Muscle of back (tissue), 3 donors: ENCODE measurements at regions not wholly inside any gene's neighbourhood (a gene's known extent, or its start where the extent isn't known, plus 50 kb on each side); places are given as distances from the start of the nearest gene placed in this dataset.
"Not testable (repeated sequence)": the region's sequence is repeated elsewhere in the genome, so short reads cannot be mapped to it uniquely, and the experiment has no call there.

Source experiments
- DNase-seq, 3 donors: peaks; one replicate each; pipeline versions ENCODE4 v3.0.0 to v3.0.0-alpha.2; 2013

- DNase-seq, result no peak
Measured at GRCh38 chr12:17357396-17357795, 732.6 kb downstream of the RERGL start.

GRCh38 chr12:17352164-17352563 lies 737.8 kb downstream of the RERGL start:
- no peak for DNase-seq

DNA sequence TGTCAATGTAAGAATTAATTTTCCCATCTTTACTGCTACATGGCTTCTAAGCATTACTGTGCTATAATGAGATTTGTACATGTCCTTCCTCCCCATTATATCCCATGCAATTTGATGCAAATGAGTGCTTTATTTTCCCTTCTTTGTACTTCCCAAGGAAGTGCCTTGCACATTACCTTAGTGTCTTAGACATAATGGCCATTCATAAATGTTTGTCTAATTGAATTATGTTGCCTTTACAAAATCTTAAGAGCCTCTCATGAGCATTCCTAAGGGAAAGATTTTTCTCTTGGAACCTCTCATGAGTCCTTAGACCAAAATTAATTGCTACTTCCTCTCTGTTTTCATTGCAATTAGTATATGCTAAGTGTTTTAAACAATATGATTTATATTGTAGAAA lies 741.7 kb downstream of the RERGL start:
- no peak for DNase-seq

DNA sequence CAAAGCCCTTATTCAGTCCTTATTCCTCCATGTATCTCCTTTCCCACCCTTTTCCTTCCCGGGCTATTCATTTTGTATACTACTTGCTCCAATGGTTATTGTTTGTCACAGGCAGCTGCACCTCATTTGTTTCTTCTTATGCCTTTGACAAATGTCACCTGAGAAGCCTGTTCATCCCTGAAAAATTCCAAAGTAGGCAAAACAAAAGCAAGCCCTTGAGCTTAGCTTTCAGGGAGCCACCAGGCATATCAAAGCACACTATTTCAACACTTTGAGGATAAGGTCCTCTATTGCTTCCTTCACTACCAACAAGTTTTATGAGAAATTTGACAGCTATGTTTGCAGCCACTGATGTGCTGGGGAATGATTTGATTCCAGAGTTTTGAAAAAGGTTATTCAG lies 738.7 kb upstream of the LMO3 start:
- DNase-seq, result no peak

GRCh38 chr12:17342381-17342961 lies 736.5 kb upstream of the LMO3 start:
- DNase-seq, result no peak

GRCh38 chr12:17335487-17335886 lies 729.5 kb upstream of the LMO3 start:
- DNase-seq, result no peak

DNA sequence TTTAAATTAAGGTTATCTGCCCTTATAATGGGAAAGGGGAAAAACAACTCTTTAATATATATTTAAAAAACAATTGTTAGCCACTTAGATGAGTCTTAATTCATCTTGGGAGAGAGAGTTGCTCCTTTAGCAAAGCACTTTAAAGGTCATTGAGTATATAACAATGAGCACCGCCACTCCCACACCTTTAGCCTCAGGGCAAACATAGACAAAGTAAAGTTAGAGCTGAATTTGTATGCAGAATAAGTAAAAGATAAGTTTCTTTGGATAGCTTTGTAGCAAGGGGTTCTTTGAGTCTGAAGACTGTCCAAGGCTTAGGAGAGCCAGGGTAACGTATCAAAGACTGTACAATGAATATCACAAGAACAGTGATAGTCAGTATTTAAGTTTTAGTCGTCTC lies 728.8 kb upstream of the LMO3 start:
- no peak for DNase-seq

DNA sequence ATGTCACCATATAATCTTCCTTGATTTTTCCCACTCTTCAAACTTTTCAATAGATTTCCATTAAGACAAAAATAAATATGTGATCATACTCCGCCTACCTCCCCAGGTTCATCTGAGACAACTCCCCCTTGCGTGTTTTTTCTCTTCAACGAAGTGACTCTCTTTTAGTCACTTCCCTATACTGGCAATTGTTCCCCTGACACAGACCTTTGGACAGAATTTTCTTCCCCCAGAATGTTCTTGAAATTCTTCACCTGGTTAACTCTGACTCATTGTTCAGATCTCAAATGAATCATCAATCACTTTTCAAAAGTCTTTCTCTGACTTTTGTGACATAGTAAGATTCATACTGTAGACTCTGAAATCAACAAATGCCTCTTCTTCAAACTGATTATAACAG lies 727.3 kb upstream of the LMO3 start:
- DNase-seq, result no peak

GRCh38 chr12:17326649-17327048 lies 720.7 kb upstream of the LMO3 start:
- DNase-seq, result no peak

DNA sequence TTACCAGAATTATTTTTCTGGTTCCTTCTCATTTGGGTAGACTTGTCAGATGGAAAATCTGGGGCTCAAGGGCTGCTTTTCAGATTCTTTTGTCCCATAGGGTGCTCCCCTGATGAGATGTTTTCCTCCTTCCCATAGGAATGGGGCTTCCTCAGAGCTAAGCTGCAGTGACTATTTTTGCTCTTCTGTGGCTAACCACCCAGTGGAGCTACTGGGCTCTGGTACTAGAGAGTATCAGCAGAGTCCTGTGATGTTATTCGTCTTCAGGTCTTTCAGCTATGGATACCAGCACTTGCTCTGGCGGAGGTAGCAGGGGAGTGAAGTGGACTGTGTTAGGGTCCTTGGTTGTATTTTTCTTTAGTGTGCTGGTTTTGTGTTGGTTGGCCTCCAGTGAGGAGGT lies 716.1 kb upstream of the LMO3 start:
- DNase-seq, result no peak

DNA sequence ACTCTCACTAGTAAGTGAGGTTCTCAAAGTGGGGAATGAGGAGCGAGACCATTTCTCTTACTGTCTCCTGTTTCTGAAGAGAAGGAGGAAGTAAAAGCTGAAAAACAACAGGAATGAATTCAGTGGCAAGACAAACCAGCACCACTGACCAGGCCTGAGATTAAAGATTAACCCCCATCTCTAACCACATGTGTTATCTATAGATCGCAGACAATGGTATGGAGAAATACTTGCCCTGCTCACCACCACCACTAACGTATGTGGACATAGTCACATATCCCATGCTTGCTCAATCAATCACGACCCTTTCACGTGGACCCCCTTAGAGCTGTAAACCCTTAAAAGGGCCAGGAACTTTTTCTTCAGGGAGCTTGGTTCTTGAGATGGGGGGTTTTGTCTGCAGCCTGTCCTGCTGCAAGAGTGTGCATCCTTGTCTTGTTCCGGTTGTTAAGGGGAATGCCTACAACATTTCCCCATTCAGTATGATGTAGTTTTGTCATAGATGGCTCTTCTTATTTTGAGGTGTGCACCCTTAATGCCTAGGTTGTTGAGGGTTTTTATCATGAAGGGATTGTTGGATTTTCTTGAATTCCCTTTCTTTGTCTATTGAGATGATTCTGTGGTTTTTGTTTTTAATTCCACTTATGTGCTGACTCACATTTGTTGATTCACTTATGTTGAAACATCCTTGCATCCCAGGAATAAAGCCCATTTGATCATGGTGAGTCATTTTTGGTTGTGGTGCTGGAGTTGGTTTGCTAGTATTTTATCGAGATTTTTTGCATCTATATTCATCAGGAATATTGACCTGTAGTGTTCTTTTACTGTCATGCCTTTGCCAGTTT lies 698.8 kb upstream of the LMO3 start:
- no peak for DNase-seq

GRCh38 chr12:17302001-17302400 lies 696.0 kb upstream of the LMO3 start:
- no peak for DNase-seq

DNA sequence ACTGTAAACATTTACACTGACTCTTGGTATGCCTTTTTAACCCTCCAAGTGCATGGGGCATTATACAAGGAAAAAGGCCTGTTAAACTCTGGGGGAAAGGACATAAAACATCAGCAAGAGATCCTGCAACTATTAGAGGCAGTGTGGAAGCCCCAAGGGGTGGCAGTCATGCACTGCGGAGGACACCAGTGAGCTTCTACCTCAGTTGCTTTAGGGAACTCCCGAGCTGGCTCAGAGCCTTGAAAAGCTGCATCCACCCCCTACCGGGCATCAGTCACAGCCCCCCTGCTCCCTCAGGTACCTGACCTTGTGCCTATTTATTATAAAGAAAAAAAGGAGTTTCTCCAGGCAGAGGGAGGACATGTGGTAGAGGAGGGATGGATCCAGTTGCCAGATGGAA lies 695.6 kb upstream of the LMO3 start:
- DNase-seq, result no peak

DNA sequence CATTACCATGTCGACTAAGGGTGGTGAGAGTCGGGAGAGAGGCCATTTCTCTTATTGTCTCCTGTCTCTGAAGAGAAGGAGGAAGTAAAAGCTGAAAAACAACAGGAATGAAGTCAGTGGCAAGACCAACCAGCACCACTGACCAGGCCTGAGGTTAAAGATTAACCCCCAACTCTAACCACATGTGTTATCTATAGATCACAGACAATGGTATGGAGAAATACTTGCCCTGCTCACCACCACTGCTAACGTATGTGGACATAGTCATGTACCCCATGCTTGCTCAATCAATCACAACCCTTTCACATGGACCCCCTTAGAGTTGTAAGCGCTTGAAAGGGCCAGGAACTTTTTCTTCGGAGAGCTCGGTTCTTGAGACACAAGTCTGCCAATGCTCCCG lies 690.9 kb upstream of the LMO3 start:
- no peak for DNase-seq

DNA sequence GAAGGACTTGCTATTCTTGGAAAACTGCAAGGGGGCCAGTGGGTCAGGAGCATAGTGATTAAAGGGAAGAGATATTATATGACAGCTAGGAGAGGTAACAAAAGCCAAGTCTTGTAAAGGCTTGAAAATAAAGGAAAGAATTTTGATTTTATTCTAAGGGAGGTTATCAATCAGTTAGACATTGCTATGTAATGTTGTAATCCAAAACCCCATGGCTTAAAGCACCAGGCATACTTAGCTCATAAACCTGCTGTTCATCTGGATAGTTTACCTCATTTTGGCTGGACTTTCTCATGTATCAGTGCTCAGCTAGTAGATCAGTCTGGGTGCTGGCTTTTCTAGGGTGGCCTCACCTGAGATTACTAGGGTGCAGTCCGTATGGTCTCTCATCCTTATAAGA lies 680.9 kb upstream of the LMO3 start:
- DNase-seq, result no peak

DNA sequence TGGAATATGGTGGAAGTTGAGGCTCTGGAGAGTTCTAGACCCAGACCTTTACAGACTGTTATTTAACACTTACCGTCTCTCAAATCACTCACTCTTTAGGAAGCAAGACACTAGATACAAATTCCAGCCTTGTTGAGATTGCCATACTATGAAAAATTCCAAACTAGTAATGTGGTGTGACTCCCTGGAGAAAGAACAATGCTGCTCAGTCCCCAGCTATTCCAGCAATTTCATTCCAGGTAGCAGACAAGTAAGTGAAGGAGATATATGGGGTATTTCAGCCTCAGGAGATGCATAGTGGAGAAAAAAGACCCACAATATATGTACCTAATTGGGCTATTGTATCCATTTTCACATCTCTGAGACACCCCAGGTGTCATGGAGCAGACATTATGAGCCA lies 678.9 kb upstream of the LMO3 start:
- no peak for DNase-seq

- DNase-seq, result no peak
Measured at GRCh38 chr12:17283563-17283962, 677.6 kb upstream of the LMO3 start.

DNA sequence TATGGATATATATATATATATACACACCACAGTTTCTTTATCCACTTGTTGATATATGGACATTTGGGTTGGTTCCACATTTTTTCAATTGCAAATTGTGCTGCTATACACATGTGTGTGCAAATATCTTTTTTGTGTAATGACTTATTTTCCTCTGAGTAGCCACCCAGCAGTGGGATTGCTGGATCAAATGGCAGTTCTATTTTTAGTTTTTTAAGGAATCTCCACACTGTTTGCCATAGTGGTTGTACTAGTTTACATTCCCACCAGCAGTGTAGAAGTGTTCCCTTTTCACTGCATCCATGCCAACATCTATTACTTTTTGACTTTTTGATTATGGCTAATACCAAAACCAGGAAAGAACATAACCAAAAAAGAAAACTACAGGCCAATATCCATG lies 676.2 kb upstream of the LMO3 start:
- DNase-seq, result not testable (repeated sequence)

GRCh38 chr12:17278946-17279345 lies 673.0 kb upstream of the LMO3 start:
- DNase-seq, result no peak

GRCh38 chr12:17276196-17276595 lies 670.2 kb upstream of the LMO3 start:
- no peak for DNase-seq

- DNase-seq, result no peak
Measured at GRCh38 chr12:17266856-17267255, 660.9 kb upstream of the LMO3 start.

DNA sequence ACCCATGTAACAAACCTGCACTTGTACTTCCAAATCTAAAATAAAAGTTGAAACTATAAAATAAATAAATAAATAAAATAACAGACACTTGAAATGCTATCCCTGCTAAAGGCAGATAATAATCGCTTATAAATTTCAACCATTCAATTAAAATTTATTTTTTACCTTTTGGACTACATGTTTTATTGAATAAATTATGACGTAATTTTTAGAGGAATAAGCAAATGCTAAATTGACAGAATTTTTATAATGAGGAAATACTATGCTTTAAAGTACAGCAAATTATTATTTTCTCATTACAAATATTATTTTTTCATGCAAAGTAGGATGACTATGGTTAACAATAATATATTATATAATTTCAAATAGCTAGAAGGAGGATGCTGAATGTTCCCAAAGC lies 658.6 kb upstream of the LMO3 start:
- DNase-seq, result no peak

DNA sequence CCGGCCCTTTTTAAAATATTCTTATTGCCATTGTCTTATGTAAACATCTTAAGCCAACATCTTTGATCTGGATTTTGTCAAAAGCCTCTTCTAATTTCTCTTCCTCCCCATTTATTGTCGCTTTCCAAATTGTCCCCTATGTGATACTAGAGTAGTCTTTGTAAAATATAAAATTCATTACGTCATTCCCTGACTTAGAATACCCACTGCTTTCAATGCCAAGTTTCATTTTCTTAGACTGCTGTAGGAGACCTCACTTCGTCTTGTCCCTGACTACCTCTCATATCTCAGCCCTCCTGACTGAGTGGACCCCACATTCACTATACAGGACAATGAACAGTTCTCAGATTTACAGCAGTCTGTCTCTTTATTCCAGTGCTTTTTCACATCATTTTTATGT lies 633.9 kb upstream of the LMO3 start:
- no peak for DNase-seq

DNA sequence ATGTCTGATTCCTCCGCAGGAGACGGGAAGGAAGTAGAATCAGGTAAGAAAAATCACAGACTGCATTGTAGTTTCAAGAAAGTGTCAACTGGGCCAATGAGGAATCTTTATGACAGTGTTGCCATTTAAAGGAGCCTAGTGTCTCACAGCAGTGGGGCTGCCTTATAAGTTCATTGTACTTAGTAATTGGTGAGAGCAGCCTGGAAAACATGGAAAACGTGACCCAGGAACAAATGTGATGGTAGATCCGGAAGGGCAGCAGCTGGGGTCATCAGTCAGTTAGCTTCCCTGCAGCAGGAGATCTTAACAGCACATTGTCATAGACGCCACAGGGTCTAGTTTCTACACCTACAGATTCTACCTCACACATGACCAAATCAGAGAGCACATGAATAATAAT lies 630.0 kb upstream of the LMO3 start:
- no peak for DNase-seq
